ENCODE measurements at regions not wholly inside any gene's neighbourhood (a gene's known extent, or its start where the extent isn't known, plus 50 kb on each side); places are given as distances from the start of the nearest gene placed in this dataset.

DNA sequence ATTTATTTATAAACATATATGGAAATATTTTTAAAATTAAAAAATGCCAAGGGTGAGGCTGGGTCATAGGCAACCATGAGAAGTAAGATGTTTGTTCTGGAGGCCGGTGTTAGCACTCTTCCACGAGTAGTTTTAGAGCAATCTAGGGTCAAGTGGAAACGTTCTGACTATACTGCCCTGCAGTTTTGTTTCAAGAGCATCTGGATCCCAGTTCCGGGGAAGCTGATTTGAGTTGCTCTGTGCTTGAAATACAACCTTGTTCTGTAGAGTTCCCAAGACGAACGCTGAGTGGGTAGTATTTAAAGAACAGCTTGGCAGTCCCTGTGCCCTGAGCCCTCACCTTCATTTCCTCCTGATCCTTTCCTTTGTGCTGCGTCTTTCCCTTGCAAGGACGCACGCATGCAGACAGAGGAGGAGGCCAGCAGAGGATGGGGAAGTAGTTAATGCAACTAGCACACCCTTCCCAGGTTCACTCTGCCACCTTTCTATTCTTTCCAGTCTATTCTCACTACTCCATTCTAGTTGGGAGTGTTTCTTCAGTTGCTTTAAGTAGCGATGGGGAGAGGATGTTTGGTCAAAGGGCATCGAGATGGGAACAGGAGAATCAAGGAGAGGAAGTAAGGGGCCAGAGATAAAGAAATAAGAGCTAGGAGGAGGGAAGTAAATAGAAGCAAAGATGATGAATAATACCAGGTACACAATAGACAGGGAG lies 68.3 kb upstream of the ZSWIM6 start:
- ChIA-PET RAD21 (ENCODE audit: low non-redundant PET in 1 of 2, low total read pairs in 2 of 2, uncharacterized antibody in 2 of 2, unreplicated experiment in 2 of 2) (no interaction called here), CTCF (no interaction called here), POLR2A (no interaction called here)
- Histone ChIP-seq H3K9ac (ENCODE audit: low read length) (no peak overlapping the region), H3K4me2 (ENCODE audit: low read length) (no peak overlapping the region), H2AFZ (ENCODE audit: low read depth, low read length, poor library complexity, severe bottlenecking) (no peak overlapping the region), H3K9me3 (ENCODE audit: control insufficient read depth in 1 of 2, insufficient read depth in 1 of 2, low read depth in 1 of 2, low read length in 2 of 2) (no peaks in the 10 kb centered on the region), H3K27ac (ENCODE audit: low read depth, low read length) (no peak overlapping the region), H3K9me2 (ENCODE audit: insufficient read depth) (no peaks in the 10 kb centered on the region), H4K20me1 (ENCODE audit: insufficient read depth) (no peaks in the 10 kb centered on the region), H3K4me1 (ENCODE audit: control insufficient read depth in 1 of 2, insufficient read depth in 2 of 2, low read length in 2 of 2) (no peaks in the 10 kb centered on the region), H3K27me3 (ENCODE audit: insufficient read depth, low read length) (no peaks in the 10 kb centered on the region), H3K79me2 (ENCODE audit: insufficient read depth, low read length) (no peaks in the 10 kb centered on the region), H3K36me3 (ENCODE audit: control insufficient read depth in 1 of 2, insufficient read depth in 2 of 2, low read length in 2 of 2) (no peaks in the 10 kb centered on the region), H3K4me3 (replicated peaks in 1 of 2; ENCODE audit: low read depth in 1 of 2, low read length in 2 of 2) (no peak overlapping the region)
- ATAC-seq (no peak), DNase-seq (ENCODE audit: low read depth, low spot score) (no peak)
- intact Hi-C loops (cut with micrococcal nuclease) = no loop called here
- TF ChIP-seq ZNF274 (IDR thresholded peaks at IDR 0.05; ENCODE audit: low read depth, low read length) (no peak), EGR1 (IDR thresholded peaks at IDR 0.05; ENCODE audit: low read depth) (no peak), TCF7L2 (IDR thresholded peaks at IDR 0.05; ENCODE audit: borderline replicate concordance, extremely low read depth, insufficient read depth, insufficient read length) (no peak), SP1 (IDR thresholded peaks at IDR 0.05; ENCODE audit: low read depth) (no peak), ELF1 (IDR thresholded peaks at IDR 0.05; ENCODE audit: borderline replicate concordance, low read depth) (no peak), SRF (IDR thresholded peaks at IDR 0.05; ENCODE audit: low read depth) (no peak), SIN3A (IDR thresholded peaks at IDR 0.05; ENCODE audit: low read depth) (no peak), FOSL1 (IDR thresholded peaks at IDR 0.05; ENCODE audit: low read depth) (no peak)
- TF ChIP-seq, protein P1, sequence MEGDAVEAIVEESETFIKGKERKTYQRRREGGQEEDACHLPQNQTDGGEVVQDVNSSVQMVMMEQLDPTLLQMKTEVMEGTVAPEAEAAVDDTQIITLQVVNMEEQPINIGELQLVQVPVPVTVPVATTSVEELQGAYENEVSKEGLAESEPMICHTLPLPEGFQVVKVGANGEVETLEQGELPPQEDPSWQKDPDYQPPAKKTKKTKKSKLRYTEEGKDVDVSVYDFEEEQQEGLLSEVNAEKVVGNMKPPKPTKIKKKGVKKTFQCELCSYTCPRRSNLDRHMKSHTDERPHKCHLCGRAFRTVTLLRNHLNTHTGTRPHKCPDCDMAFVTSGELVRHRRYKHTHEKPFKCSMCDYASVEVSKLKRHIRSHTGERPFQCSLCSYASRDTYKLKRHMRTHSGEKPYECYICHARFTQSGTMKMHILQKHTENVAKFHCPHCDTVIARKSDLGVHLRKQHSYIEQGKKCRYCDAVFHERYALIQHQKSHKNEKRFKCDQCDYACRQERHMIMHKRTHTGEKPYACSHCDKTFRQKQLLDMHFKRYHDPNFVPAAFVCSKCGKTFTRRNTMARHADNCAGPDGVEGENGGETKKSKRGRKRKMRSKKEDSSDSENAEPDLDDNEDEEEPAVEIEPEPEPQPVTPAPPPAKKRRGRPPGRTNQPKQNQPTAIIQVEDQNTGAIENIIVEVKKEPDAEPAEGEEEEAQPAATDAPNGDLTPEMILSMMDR (IDR thresholded peaks at IDR 0.05 in 2 of 3, conservative IDR thresholded peaks at IDR 0.05 in 1 of 3; ENCODE audit: borderline replicate concordance in 1 of 3, insufficient read depth in 1 of 3, low read depth in 2 of 3, low read length in 2 of 3) = no peak
- TF ChIP-seq, protein P2, sequence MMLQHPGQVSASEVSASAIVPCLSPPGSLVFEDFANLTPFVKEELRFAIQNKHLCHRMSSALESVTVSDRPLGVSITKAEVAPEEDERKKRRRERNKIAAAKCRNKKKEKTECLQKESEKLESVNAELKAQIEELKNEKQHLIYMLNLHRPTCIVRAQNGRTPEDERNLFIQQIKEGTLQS (IDR thresholded peaks at IDR 0.05) = no peak
- BruUV-seq (replicated peaks) = no TSS peak

Data from HCT116 (cell line).